ENCODE measurements at regions not wholly inside any gene's neighbourhood (a gene's known extent, or its start where the extent isn't known, plus 50 kb on each side); places are given as distances from the start of the nearest gene placed in this dataset.
A peak's percentile ranks its signal among the peaks of the same experiment; 100 is the strongest.
"Not testable (repeated sequence)": the region's sequence is repeated elsewhere in the genome, so short reads cannot be mapped to it uniquely, and the experiment has no call there.

DNA sequence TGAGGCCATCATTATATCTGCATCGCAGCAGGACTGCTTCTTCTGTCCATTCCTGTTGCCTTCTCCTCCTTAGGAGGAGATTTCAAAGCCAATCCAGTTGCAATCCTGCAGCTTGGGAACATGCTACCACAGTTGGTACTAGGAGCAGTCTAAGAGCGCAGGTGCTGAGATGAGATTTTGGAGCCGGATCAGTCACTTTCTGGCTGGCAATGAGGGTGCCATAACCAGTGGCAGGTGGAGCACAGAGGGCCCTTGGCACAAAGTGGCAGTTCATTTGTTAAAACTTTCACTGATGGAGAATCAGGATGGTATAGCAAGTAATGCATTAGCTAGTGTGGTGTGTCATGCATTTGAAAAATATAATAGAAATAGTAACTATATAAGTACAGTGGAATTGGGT is 173.7 kb upstream of the ATP5MC3 start:
- no peak for DNase-seq (ENCODE audit: low read depth, low spot score)

- no peak for DNase-seq (ENCODE audit: low read depth, low spot score)
Observed at GRCh38 chr2:175353275-175353674, 171.8 kb upstream of the ATP5MC3 start.

DNA sequence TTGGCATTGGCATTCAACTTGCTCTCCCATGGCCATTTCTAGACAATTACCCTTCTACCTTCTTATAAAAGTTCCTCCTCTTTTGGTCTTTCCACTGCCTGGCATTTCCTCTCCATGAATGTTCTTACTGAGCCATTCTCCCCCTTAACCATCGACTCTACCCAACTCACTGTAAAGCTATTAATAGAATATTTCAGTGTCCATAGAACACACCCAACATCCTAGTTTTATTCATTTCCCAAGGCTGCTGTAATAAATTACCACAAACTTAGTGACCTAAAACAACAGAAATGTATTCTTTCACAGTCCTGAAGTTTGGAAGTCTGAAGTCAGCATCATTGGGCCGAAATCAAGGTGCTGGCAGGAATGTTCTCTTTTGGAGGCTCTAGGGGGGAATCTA is 170.0 kb upstream of the ATP5MC3 start:
- DNase-seq (ENCODE audit: low read depth, low spot score): no peak

DNA sequence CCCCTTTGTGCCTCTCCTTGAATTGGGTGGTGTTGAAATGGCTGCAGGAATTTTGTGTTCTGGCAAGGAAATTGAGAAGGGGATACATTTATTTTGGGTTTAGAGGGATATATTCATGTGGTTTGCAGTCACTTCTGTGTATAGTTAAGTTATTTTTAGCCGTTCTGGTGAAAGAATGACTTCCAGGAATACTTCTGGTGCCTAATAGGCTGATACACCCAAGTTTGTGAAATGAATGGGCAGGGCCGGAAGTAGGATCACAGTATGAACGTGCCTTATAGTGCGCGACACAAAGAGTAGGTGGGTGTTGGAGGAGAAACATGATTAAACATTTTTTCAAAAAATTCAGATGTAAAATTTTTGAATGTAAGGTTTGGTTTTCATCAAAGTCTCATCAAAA is 168.6 kb upstream of the ATP5MC3 start:
- no peak for DNase-seq (ENCODE audit: low read depth, low spot score)

DNA sequence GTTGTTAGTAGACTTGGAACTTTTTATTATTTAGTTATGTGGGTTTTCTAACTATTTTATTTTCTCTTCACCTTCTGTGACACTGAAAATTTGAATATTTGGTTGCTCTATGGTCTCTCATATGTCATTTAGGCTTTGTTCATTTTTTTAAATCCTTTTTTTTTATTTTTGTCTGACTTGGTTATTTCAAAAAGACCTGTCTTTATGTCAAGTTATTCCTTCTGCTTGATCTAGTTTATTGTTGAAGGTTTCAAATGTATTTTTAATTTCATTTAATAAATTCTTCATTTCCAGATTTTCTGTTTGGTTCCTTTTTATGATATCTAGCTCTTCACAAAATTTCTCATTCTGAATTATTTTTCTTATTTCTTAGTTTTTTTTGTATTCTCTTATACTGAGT is 160.6 kb upstream of the ATP5MC3 start:
- DNase-seq (ENCODE audit: low read depth, low spot score): no peak

GRCh38 chr2:175330195-175330594 is 148.7 kb upstream of the ATP5MC3 start:
- DNase-seq (ENCODE audit: low read depth, low spot score): no peak

GRCh38 chr2:175326801-175327200 is 145.3 kb upstream of the ATP5MC3 start:
- DNase-seq (ENCODE audit: low read depth, low spot score): no peak

GRCh38 chr2:175326164-175326563 is 144.7 kb upstream of the ATP5MC3 start:
- not testable (repeated sequence) for DNase-seq (ENCODE audit: low read depth, low spot score)

- no peak for DNase-seq (ENCODE audit: low read depth, low spot score)
Observed at GRCh38 chr2:175323162-175323561, 141.7 kb upstream of the ATP5MC3 start.

DNA sequence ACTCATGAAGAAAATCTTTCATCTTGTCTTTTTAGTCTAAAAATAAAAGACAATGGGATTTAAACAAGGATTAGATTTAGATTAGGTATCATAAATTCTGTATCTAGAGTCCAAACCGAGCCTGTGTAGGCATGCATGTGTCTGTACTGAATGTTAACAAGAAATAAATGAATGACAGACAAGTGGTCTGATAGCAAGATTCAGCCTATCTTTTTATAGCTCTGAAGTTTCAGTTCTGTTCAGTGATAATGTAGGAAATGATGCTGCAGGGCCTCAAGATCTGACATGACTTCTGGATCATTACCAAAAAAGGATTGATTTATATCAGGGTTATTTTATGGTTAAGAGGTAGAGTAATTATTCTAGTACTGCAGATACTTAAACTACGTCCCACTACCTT is 137.0 kb upstream of the ATP5MC3 start:
- DNase-seq (ENCODE audit: low read depth, low spot score): no peak

DNA sequence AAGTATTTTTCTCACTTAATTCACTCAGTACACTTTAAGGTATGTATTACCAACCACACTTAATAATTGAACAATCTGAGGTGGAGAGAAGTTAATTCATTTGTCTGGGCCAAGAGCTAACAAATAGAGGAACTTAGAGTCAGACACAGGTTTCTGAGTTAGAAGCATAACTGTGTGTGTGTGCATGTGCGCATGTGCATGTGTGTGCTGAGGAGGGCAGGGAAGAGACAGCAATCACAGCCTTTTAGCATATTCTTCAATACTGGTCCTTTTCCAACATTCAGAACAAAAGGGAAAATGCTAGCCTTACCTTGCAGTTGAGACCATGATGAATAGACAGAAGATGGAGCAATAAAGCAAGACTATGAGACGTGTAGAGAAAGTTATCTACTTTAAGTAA is 136.2 kb upstream of the ATP5MC3 start:
- no peak for DNase-seq (ENCODE audit: low read depth, low spot score)

GRCh38 chr2:175312137-175312536 is 130.6 kb upstream of the ATP5MC3 start:
- no peak for DNase-seq (ENCODE audit: low read depth, low spot score)

- DNase-seq (ENCODE audit: low read depth, low spot score): no peak
Observed at GRCh38 chr2:175310813-175311504, 129.4 kb upstream of the ATP5MC3 start.

DNA sequence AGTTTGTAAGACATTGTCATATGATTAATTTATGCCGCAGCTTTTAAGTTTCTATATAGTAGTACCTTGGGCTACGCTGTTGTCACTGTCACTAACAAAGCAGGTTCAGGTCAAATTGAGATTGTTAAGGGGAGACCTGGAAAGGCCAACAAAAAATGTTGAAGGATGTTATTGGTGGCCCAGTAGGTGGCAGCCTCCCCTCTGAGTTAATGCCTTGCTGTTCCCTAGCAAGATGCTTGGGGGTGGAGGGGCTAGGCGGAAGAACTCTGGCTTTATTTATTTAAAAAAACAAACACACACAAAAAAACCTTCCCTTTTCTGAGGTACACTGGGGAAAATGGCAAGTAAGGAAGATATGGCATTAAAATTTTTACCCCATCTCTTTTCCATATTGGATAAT is 128.3 kb upstream of the ATP5MC3 start:
- DNase-seq (ENCODE audit: low read depth, low spot score): peak; percentile 15

DNA sequence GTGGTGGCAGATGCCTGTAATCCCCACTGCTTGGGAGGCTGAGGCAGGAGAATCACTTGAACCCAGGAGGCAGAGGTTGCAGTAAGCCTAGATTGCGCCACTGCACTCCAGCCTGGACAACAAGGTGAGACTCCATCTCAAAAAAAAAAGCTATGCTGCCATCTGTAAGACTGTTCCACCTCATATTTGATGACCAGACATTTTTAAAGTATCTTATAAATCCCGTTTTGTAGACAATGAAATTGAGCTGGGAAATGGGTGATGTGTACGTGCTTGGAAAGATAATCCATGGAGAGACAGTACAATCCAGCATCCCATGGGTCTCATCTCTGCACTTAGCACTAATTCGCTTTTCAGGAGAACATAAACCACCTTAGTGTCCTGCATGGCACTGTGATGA is 126.5 kb upstream of the ATP5MC3 start:
- DNase-seq (ENCODE audit: low read depth, low spot score): no peak

- no peak for DNase-seq (ENCODE audit: low read depth, low spot score)
Observed at GRCh38 chr2:175304541-175304940, 123.0 kb upstream of the ATP5MC3 start.

DNA sequence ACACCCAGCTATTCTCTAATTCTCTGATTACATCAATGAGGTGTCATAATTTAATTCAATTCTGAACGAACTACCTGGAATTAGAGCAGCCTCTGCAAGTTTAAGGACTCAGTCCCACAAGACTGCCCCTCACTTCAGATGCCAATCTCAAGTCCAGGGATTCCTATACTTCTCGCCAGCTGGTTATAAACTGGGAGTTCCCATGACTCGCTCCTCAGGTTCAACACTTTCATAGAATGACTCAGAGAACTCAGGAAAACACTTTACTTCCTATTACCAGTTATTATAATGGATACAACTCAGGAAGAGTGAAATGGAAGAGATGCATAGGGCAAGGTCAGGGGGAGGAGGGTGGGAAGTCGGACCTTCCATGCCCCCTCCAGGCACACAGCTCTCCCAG is 112.3 kb upstream of the ATP5MC3 start:
- DNase-seq (ENCODE audit: low read depth, low spot score): no peak

GRCh38 chr2:175293195-175293594 is 111.7 kb upstream of the ATP5MC3 start:
- no peak for DNase-seq (ENCODE audit: low read depth, low spot score)

GRCh38 chr2:175282886-175283285 is 101.4 kb upstream of the ATP5MC3 start:
- DNase-seq (ENCODE audit: low read depth, low spot score): no peak

GRCh38 chr2:175282300-175282699 is 100.8 kb upstream of the ATP5MC3 start:
- DNase-seq (ENCODE audit: low read depth, low spot score): peak; percentile 40

DNA sequence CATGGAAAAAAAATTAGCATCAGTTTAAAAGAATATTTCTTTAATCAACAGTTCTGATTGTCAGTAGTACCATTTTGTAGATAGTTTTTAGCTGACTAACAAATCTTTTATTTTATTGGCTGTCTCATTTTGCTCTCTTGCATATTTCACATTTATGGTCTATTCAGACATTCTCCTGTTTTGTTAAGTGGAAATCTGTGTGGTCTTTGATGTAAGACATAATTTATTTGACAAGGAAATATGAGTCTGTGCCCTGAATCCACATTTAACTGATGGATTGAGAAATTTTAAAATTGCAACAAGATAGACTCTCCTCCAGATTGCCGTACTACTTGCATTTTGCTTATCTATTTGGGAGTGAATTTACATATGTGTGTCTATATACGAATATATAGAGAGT is 96.3 kb upstream of the ATP5MC3 start:
- DNase-seq (ENCODE audit: low read depth, low spot score): no peak

DNA sequence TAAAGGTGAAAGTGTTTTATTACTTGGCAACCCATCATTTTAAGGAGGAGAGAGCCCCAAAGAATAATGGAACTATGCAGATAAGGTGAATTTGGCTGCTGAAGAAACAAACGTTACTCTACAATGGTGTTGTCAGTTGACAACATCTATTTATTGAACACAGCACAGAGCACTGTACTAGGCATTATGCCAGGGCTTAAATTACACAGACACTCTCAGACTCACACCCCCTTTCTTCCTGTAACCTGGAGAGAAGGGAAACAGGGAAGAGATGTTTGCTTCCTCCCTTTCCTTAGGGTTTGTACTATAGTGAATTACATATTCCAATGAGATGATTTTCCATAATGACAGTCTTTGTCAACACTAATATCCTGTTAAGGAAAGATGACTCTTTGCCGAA is 94.0 kb upstream of the ATP5MC3 start:
- DNase-seq (ENCODE audit: low read depth, low spot score): no peak

DNA sequence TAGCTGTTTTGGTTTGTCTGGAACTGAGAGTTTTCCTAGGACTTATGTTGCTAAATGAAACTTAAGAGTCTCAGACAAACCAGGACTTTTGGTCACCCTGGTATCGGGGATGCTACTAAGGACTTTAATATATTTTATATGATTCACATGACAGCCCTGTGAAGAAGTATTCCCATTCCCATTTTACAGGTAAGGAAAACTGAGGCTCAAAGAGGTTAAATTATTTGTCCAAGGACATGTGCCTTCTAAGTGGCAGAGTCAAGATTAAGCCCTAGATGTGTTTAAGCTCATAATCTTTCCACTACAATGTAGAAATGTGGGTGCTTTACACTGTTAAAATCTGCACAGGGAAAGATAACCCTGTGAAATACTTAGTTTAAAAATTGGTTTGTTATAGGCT is 77.7 kb upstream of the ATP5MC3 start:
- no peak for DNase-seq (ENCODE audit: low read depth, low spot score)
